HK-2 (cell line): ENCODE measurements at regions not wholly inside any gene's neighbourhood (a gene's known extent, or its start where the extent isn't known, plus 50 kb on each side); places are given as distances from the start of the nearest gene placed in this dataset.

Experiments
- DNase-seq: peaks from one replicate; pipeline ENCODE4 v3.0.0-alpha.2; 2018; ENCODE audit not compliant: unreplicated experiment

DNA sequence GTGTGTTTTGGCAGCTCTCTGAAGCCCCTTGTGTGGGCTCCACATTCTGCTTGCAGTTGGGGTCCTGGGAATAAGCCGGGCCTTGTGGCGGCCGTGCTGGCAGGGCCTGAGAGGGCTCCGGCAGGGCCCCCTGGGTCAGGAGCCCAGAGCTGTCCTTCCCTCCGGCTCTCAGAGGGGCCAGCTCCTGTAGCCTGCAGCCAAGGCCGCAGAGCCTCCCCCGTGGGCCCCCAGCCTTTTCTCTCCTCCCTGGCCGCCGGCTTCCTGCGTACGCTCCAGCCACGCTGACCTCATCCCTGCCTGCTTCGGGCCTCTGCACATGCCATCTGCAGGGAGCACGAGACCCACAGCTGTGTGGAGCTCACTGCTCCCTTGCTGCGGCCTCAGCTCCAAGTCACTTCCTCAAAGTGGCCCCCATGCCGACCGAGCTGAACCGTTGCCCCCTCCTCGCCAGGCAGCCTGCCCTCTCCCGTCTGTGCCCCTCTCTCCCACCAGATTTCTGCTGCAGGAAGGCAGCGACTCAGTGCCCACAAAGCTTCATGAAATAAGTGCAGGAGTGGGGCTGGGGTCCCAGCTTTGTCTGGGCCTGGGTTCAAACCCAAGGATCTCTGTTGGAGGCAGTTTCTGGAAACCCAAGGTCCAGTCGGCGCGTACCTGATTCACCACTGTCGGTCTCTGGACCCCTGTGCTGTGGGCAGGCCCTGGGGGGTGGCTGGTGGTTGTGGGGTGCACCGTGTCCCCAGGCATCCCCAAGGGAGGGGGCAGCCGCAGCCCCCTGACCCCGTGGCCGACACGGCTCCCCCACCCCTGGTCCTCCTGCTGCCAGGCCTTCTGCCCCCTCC lies 57.1 kb upstream of the NKX1-1 start:
- DNase-seq = peak; percentile 18

DNA sequence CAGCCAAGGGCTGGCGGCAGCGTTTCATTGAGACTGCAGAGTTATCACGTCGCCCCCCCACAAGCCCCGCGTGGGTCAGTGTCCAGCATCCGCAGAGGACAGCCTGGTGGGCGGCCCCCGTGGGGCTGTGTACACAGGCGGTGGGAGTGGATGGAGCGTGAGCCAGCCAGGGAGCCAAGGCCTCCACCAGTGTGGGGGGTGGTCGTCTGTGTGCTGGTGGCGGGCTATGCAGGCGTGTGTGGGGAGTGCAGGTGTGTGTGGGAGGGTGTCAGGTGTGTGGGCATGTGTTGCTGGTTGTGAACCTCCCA lies 56.5 kb upstream of the NKX1-1 start:
- no peak for DNase-seq

DNA sequence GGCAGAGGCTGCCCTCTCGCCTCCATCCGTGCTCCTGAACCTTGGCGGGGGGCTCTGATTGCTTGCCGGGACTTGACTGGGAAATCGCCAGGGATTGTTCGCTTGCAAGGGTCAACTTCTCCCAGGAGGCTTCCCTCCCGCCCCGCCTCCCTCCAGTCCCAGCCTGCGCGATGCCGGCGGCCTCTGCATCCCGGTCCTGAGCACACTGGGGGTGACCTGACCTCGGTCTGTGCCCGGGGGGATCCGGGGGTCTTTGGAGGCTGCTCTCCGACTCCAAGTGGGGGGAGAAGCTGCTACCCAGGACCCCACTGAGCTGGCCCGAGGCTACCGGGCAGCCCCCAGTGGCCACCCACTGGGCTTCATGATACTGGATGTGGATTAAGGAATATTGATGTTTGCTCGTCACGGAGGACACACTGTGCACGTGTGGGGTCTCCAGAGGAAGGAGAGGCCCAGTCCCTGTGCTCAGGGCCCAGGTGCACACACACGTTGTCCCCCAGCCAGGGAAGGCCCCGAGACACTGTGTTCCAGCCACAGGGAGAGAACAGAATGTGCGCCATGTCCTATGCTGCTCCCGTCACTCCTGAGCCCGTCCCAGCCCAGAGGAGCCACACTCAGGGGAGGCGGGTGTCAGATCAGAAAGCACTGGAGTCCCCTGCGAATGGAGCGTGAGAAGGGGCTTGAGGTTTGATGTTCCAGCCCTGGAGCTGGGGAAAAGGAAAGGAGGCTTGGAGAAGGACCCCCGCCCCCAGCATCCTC lies 55.9 kb upstream of the NKX1-1 start:
- no peak for DNase-seq

DNA sequence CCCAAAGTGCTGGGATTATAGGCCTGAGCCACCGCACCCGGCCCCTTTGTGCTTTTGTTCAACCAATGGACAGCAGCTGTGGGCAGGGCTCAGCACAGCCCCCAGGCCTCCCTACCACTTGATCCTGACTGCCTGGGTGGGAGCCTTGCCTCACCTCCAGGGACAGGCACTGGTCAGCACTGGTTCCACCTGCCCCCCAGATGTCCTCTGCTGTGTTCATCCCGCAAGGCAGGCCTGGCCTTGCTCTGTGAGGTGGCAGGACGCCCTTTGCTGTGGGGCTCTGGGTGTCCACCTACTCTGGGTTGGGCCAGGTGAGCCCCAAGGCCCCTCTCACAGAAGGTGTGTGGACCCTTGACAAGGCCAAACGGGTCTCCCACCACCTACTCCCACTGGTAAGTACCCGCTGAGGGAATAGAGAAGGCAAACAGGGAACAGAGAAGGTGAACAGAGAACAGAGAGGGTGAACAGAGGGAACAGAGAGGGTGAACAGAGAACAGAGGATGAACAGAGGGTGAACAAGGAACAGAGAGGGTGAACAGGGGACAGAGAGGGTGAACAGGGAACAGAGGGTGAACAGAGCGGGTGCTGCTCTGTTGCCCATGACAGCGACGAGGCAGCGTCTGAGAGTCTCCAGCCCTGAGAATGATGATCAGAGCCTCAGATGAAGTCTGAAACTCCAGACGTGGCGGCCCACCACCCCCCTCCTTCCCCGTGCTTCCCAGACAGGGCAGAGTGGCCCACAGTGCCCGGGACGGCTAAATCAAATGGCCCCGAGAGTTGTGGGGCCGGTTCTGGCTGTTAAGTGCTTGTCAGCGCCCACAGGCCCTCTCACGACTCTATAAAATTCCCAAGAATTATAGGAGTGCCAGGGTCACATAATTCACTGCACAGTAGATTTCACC lies 55.0 kb upstream of the NKX1-1 start:
- no peak for DNase-seq

DNA sequence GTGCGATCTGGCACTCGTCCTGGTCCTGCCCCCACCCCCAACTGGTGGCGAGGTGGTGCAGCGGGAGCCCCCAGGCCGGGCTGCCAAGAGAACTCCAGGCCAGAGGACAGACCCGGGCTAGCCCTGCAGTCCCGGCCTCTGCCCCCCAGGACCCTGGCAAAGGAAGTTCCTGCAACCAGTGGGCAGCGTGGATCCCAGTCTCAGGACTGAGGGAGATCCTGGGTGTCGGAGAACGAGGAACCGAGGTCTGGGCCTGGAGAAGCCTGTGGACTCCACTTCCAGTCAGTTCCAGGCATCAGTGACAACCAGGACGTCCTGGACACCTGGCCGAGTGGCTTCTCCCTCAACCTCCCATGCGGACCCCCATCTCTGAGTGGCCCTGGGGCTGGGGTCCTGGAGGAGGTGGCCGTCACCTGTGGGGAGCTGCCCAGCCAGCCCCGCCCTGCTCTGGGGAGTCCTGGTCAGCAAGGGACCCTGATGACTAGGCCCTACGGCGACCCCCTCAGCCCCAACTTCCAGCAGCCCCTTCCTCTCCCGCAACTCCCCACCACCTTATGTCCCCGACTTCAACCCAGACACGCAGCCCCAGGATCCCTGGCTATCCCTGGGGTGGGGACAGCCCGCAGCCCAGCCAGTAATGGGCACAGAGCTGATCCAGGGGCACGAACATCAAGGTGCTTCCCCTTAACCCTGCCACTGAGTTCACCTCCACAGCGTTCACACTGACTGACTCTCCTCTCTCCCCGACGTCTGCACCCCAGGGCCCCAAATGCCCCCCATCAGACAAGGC lies 53.7 kb upstream of the NKX1-1 start:
- no peak for DNase-seq

DNA sequence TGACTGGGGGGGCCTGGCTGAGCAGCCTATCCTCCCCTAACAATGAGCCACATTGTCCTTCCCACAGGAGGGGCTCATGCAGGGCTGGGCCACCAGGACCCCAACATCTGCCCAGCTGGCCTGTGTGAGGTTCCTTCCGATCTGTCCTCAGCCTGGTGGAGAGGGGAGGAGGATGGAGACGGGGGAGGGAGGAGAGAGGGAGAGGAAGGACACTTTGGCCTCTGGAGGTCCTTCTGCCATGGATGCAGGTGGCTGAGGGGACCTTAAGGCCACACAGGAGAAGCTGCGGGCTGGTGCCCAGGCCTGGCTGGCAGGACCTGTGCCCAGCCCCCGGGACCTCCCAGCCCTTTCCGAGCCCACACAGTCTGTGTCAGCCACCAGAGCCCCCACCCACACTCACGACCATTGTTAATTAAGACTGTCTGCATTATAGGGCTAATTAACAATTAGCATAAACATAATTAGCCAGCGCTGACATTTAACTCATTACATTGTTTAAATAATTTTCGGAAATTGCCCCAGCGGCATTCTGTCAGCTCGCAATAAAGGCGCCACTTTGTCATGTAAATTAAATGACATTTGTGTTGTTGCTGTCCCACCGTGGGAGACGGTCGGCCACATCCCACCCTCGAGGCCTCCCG lies 53.0 kb upstream of the NKX1-1 start:
- DNase-seq = no peak

DNA sequence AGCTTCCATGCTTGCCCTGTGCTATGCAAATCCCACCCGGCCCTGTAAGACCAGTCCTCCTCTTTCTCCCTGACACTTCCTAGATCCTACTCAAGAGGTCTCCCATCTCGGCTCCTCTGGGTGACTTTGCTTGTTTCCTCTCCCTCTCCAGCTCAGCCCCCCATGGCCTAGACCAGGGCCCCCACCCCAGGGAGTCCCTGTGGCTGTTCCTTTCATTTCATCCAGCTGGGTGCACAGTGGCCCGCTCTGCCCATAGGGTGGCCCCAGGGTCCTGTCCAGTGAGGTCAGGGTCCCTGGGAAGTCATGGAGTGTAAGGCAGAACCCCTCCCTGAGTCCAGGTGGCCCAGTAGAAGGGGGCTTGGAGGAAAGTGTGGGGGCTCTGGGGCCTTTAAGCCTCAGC lies 52.3 kb upstream of the NKX1-1 start:
- DNase-seq = no peak
